ENCODE measurements at regions not wholly inside any gene's neighbourhood (a gene's known extent, or its start where the extent isn't known, plus 50 kb on each side); places are given as distances from the start of the nearest gene placed in this dataset.

GRCh38 chr12:24138041-24138440, 188.6 kb upstream of the SOX5 start:
- DNase-seq (ENCODE audit: low read depth): no peak
- no peak overlapping the region for H3K4me3 ChIP-seq (ENCODE audit: low read length)
- no peak for TF ChIP-seq CTCF (conservative IDR thresholded peaks at IDR 0.05; ENCODE audit: low read depth, low read length)

- no peak for TF ChIP-seq CTCF (conservative IDR thresholded peaks at IDR 0.05; ENCODE audit: low read depth, low read length)
- H3K4me3 ChIP-seq (ENCODE audit: low read length): no peak overlapping the region
Observed at GRCh38 chr12:24135158-24135850, 185.8 kb upstream of the SOX5 start.

DNA sequence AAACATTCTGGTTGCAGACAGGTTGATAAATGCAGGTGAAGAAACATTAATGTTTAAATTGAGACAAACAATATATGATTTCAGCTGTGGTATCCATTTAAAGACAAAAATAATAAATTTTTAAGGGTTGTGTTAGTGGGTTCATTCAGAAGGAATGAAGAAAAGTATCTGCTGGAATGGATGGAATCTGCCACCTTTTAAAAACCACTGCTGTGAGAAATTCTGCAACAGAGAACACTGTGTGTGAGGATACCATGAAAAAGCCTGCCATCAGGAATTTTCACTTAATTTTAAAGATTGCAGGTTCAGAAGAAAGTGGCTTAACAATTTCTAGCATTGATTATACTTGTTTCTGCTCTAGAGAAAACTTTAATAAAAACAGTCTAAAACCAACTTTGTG, 184.6 kb upstream of the SOX5 start:
- no peak for DNase-seq (ENCODE audit: low read depth)
- no peak overlapping the region for H3K4me3 ChIP-seq (ENCODE audit: low read length)
- no peak for TF ChIP-seq CTCF (conservative IDR thresholded peaks at IDR 0.05; ENCODE audit: low read depth, low read length)

More at GRCh38 chr12:24135158-24135850, 185.8 kb upstream of the SOX5 start:
- no peak for DNase-seq (ENCODE audit: low read depth)

GRCh38 chr12:24133384-24133783, 183.9 kb upstream of the SOX5 start:
- H3K4me3 ChIP-seq (ENCODE audit: low read length): no peak overlapping the region
- no peak for TF ChIP-seq CTCF (conservative IDR thresholded peaks at IDR 0.05; ENCODE audit: low read depth, low read length)
- DNase-seq (ENCODE audit: low read depth): no peak

DNA sequence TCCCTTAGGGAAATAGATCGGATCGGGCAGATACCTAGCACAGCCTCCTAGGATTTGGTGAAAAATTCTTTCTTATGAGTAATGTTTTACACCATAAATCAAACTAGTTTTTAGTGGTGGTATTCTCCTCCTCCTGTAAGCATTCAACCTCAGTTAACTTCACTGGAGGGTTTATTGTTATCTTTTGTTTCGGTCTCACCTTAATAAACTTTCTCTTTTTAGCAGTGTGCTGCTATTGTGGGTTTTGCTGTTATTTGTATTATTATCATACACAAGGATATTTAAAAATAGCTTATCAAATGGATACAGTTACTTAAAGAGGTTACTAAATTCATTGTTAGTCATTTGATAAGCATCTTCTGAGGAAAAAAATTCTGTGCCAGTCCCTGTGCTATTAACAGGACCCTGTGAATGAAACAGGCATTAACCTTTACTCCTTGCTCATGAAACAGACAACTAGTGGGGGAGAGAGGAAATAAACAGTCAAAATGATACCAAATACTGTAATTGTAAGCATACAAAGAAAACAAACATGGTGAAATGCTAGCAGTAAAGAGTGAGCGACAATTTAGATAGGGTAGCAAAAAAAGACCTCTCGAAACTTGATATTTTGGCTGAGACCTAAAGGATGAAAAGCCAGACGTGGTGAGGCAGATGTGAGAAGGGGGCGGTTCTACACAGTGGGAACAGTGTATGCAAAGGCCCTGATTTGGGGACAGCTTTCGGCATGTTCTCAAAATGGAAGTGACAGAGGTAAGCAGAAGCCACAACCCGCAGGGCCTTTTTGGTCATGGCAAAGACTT, 178.7 kb upstream of the SOX5 start:
- no peak for TF ChIP-seq CTCF (conservative IDR thresholded peaks at IDR 0.05; ENCODE audit: low read depth, low read length)
- DNase-seq (ENCODE audit: low read depth): no peak

GRCh38 chr12:24125280-24125679, 175.8 kb upstream of the SOX5 start:
- DNase-seq (ENCODE audit: low read depth): no peak
- no peak overlapping the region for H3K4me3 ChIP-seq (ENCODE audit: low read length)
- TF ChIP-seq CTCF (conservative IDR thresholded peaks at IDR 0.05; ENCODE audit: low read depth, low read length): no peak

More for the DNA sequence above, 178.7 kb upstream of the SOX5 start:
- H3K4me3 ChIP-seq (ENCODE audit: low read length): no peak overlapping the region

DNA sequence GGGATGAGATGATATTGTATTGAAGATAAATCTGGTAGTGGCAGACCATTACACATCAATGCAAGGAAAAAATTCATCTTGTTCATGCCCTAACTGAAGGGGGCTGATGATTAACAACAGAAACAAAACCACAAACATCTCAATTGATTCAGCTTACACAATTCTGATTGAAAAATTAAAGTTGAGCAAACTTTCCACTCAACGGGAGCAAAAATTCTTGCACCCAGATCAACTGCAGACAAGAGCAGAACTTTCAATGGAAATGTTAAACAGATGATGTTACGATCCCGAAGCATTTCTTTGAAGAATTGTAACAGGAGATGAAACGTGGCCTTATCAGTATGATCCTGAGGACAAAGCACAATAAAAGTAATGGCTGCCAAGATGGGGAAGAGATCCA, 172.4 kb upstream of the SOX5 start:
- TF ChIP-seq CTCF (conservative IDR thresholded peaks at IDR 0.05; ENCODE audit: low read depth, low read length): no peak
- no peak overlapping the region for H3K4me3 ChIP-seq (ENCODE audit: low read length)
- no peak for DNase-seq (ENCODE audit: low read depth)
